OCI-LY3 (cell line): ENCODE measurements at regions not wholly inside any gene's neighbourhood (a gene's known extent, or its start where the extent isn't known, plus 50 kb on each side); places are given as distances from the start of the nearest gene placed in this dataset.

Source experiments
- CTCF ChIP-seq: fragments of 200-600, 300-600 bp; sonication (generic); IDR thresholded peaks from 2 replicates; pipeline ENCODE4 v1.5.1; 2014; ENCODE audit warnings: antibody characterized with exemption, low read length, low read depth
- EZH2phosphoT487 ChIP-seq: fragments of 200-600 bp; shearing (Covaris generic); IDR thresholded peaks from 2 replicates; pipeline ENCODE4 v1.6.1; 2018; ENCODE audit warnings: antibody characterized with exemption, mixed run types, low read depth

DNA sequence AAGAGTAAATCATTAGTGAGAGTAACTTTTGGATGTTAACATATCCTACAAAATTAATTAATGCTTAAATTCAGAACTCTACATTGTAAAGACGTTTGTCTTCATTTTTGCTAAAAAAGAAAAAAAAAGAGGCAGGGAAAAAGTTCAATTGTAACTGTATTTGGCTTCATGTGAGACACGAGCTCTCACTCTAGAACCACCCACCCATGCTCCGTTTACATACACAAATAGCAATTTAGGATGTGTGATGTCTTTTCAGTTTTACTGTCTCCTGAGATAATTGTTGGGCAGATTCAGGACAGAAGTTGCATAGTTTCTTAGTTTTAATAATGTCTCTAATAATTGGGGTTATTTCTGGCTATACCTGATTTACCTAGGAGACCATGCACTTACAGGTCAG lies 248.6 kb downstream of the AASDHPPT start:
- TF ChIP-seq CTCF (no peak), EZH2phosphoT487 (no peak)
